ENCODE measurements at regions not wholly inside any gene's neighbourhood (a gene's known extent, or its start where the extent isn't known, plus 50 kb on each side); places are given as distances from the start of the nearest gene placed in this dataset.

- TF ChIP-seq CTCF (IDR thresholded peaks at IDR 0.05) (no peak), POLR2A (IDR thresholded peaks at IDR 0.05) (no peak)
These were observed 236.5 kb downstream of the TTLL7 start for GRCh38 chr1:83762416-83762815.

All from right lobe of liver (tissue), 4 donors.